Activated T-cell treated with anti-CD3 and anti-CD28 coated beads, Interleukin-2, amount 50 U/mL, for 24 hours (primary cell): ENCODE measurements at regions not wholly inside any gene's neighbourhood (a gene's known extent, or its start where the extent isn't known, plus 50 kb on each side); places are given as distances from the start of the nearest gene placed in this dataset.

Experiments
- DNase-seq: peaks from one replicate; pipeline ENCODE4 v3.0.0-alpha.2; 2020
- H3K27ac Mint-ChIP-seq: 2 replicates; pipeline ENCODE4 v1.8.0; 2020; ENCODE audit warnings: mild to moderate bottlenecking, mixed read lengths
- H3K27me3 Mint-ChIP-seq: 2 replicates; pipeline ENCODE4 v1.8.0; 2020; ENCODE audit warnings: mixed read lengths
- H3K36me3 Mint-ChIP-seq: 2 replicates; pipeline ENCODE4 v1.8.0; 2020; ENCODE audit warnings: low read depth, mixed read lengths
- H3K4me1 Mint-ChIP-seq: 2 replicates; pipeline ENCODE4 v1.8.0; 2020; ENCODE audit warnings: low read depth, mixed read lengths
- H3K4me3 Mint-ChIP-seq: 2 replicates; pipeline ENCODE4 v1.8.0; 2020; ENCODE audit warnings: mild to moderate bottlenecking, moderate library complexity, mixed read lengths
- H3K9me3 Mint-ChIP-seq: 2 replicates; pipeline ENCODE4 v1.8.0; 2020; ENCODE audit warnings: mixed read lengths

- Mint-ChIP-seq H3K9me3 (no peaks in the 10 kb centered on the region), H3K4me1 (peaks cover 4% of the 10 kb centered on the region), H3K27me3 (peaks cover 2% of the 10 kb centered on the region), H3K36me3 (no peaks in the 10 kb centered on the region), H3K27ac (no peak overlapping the region), H3K4me3 (no peak overlapping the region)
- DNase-seq = no peak
These were observed 87.2 kb upstream of the KLF3 start for GRCh38 chr4:38576767-38577166.

GRCh38 chr4:38577462-38577861, 86.5 kb upstream of the KLF3 start:
- no peaks in the 10 kb centered on the region for H3K36me3 Mint-ChIP-seq
- DNase-seq = no peak
- H3K27me3 Mint-ChIP-seq = peaks cover 2% of the 10 kb centered on the region
- H3K27ac Mint-ChIP-seq = no peak overlapping the region
- no peaks in the 10 kb centered on the region for H3K9me3 Mint-ChIP-seq
- H3K4me3 Mint-ChIP-seq = no peak overlapping the region
- peaks cover 9% of the 10 kb centered on the region for H3K4me1 Mint-ChIP-seq

GRCh38 chr4:38581426-38582106, 82.4 kb upstream of the KLF3 start:
- H3K27me3 Mint-ChIP-seq = peaks cover 2% of the 10 kb centered on the region
- H3K36me3 Mint-ChIP-seq = no peaks in the 10 kb centered on the region
- no peak for DNase-seq
- H3K4me3 Mint-ChIP-seq = no peak overlapping the region
- no peaks in the 10 kb centered on the region for H3K9me3 Mint-ChIP-seq
- H3K27ac Mint-ChIP-seq = no peak overlapping the region
- peaks cover 15% of the 10 kb centered on the region for H3K4me1 Mint-ChIP-seq

GRCh38 chr4:38582445-38582844, 81.6 kb upstream of the KLF3 start:
- H3K4me3 Mint-ChIP-seq = no peak overlapping the region
- H3K27me3 Mint-ChIP-seq = peaks cover 5% of the 10 kb centered on the region
- H3K9me3 Mint-ChIP-seq = no peaks in the 10 kb centered on the region
- H3K36me3 Mint-ChIP-seq = no peaks in the 10 kb centered on the region
- no peak for DNase-seq
- peaks cover 15% of the 10 kb centered on the region for H3K4me1 Mint-ChIP-seq
- no peak overlapping the region for H3K27ac Mint-ChIP-seq

GRCh38 chr4:38582889-38583470, 81.0 kb upstream of the KLF3 start:
- Mint-ChIP-seq H3K27me3 (peaks cover 5% of the 10 kb centered on the region), H3K9me3 (no peaks in the 10 kb centered on the region), H3K4me1 (peaks cover 15% of the 10 kb centered on the region), H3K4me3 (no peak overlapping the region), H3K27ac (peak overlapping the region; percentile 51), H3K36me3 (no peaks in the 10 kb centered on the region)
- no peak for DNase-seq

GRCh38 chr4:38585871-38586270, 78.1 kb upstream of the KLF3 start:
- no peak for DNase-seq
- Mint-ChIP-seq H3K9me3 (no peaks in the 10 kb centered on the region), H3K36me3 (no peaks in the 10 kb centered on the region), H3K4me3 (no peak overlapping the region), H3K4me1 (peaks cover 15% of the 10 kb centered on the region), H3K27ac (no peak overlapping the region), H3K27me3 (peaks cover 5% of the 10 kb centered on the region)

GRCh38 chr4:38587106-38587505, 76.9 kb upstream of the KLF3 start:
- Mint-ChIP-seq H3K9me3 (no peaks in the 10 kb centered on the region), H3K27me3 (peaks cover 5% of the 10 kb centered on the region), H3K36me3 (no peaks in the 10 kb centered on the region), H3K27ac (no peak overlapping the region), H3K4me3 (no peak overlapping the region), H3K4me1 (peaks cover 11% of the 10 kb centered on the region)
- DNase-seq = no peak

GRCh38 chr4:38590046-38590445, 74.0 kb upstream of the KLF3 start:
- Mint-ChIP-seq H3K9me3 (no peaks in the 10 kb centered on the region), H3K27me3 (peaks cover 5% of the 10 kb centered on the region), H3K4me1 (no peaks in the 10 kb centered on the region), H3K4me3 (no peak overlapping the region), H3K27ac (no peak overlapping the region), H3K36me3 (no peaks in the 10 kb centered on the region)
- DNase-seq = no peak

GRCh38 chr4:38591617-38592337, 72.2 kb upstream of the KLF3 start:
- Mint-ChIP-seq H3K4me3 (no peak overlapping the region), H3K27me3 (no peaks in the 10 kb centered on the region)

GRCh38 chr4:38598489-38598888, 65.5 kb upstream of the KLF3 start:
- peaks cover 8% of the 10 kb centered on the region for H3K4me1 Mint-ChIP-seq
- no peaks in the 10 kb centered on the region for H3K36me3 Mint-ChIP-seq
- no peak for DNase-seq
- H3K27me3 Mint-ChIP-seq = no peaks in the 10 kb centered on the region
- no peaks in the 10 kb centered on the region for H3K9me3 Mint-ChIP-seq
- H3K27ac Mint-ChIP-seq = no peak overlapping the region
- no peak overlapping the region for H3K4me3 Mint-ChIP-seq

More at GRCh38 chr4:38591617-38592337, 72.2 kb upstream of the KLF3 start:
- Mint-ChIP-seq H3K27ac (no peak overlapping the region), H3K4me1 (no peaks in the 10 kb centered on the region), H3K9me3 (no peaks in the 10 kb centered on the region), H3K36me3 (no peaks in the 10 kb centered on the region)
- DNase-seq = no peak

GRCh38 chr4:38600575-38600974, 63.4 kb upstream of the KLF3 start:
- Mint-ChIP-seq H3K4me1 (peaks cover 20% of the 10 kb centered on the region), H3K9me3 (no peaks in the 10 kb centered on the region), H3K4me3 (no peak overlapping the region), H3K27me3 (no peaks in the 10 kb centered on the region), H3K27ac (no peak overlapping the region), H3K36me3 (no peaks in the 10 kb centered on the region)
- no peak for DNase-seq

GRCh38 chr4:38601244-38601915, 62.6 kb upstream of the KLF3 start:
- DNase-seq = no peak
- no peak overlapping the region for H3K27ac Mint-ChIP-seq
- no peaks in the 10 kb centered on the region for H3K36me3 Mint-ChIP-seq
- H3K27me3 Mint-ChIP-seq = no peaks in the 10 kb centered on the region
- peaks cover 28% of the 10 kb centered on the region for H3K4me1 Mint-ChIP-seq
- H3K9me3 Mint-ChIP-seq = no peaks in the 10 kb centered on the region
- no peak overlapping the region for H3K4me3 Mint-ChIP-seq

- H3K4me1 Mint-ChIP-seq = peaks cover 33% of the 10 kb centered on the region
- H3K27ac Mint-ChIP-seq = no peak overlapping the region
- H3K36me3 Mint-ChIP-seq = no peaks in the 10 kb centered on the region
- no peak overlapping the region for H3K4me3 Mint-ChIP-seq
- DNase-seq = no peak
- H3K27me3 Mint-ChIP-seq = no peaks in the 10 kb centered on the region
- H3K9me3 Mint-ChIP-seq = no peaks in the 10 kb centered on the region
These were observed 62.1 kb upstream of the KLF3 start for GRCh38 chr4:38601916-38602291.

- Mint-ChIP-seq H3K27me3 (no peaks in the 10 kb centered on the region), H3K4me1 (peaks cover 30% of the 10 kb centered on the region), H3K9me3 (no peaks in the 10 kb centered on the region), H3K36me3 (no peaks in the 10 kb centered on the region), H3K4me3 (no peak overlapping the region), H3K27ac (no peak overlapping the region)
- no peak for DNase-seq
These were observed 60.3 kb upstream of the KLF3 start for GRCh38 chr4:38603652-38604051.
